WTC11 (cell line): ENCODE measurements at regions not wholly inside any gene's neighbourhood (a gene's known extent, or its start where the extent isn't known, plus 50 kb on each side); places are given as distances from the start of the nearest gene placed in this dataset.

Experiments used
- ATAC-seq: fragments of 200-7000 bp; cut with Tn5 transposase; 2 replicates; pipeline ENCODE4 v1.10.0; 2021; ENCODE audit warnings: mild to moderate bottlenecking, moderate library complexity
- CTCF ChIA-PET: fragments of 300-600 bp; sonication (Branson Sonifier 250); formaldehyde crosslinking; loops from one replicate; lab custom pipeline; 2021; ENCODE audit warnings: antibody characterized with exemption; lab: Charles Lee
- POLR2A ChIA-PET: fragments of 350-600 bp; sonication (Branson Sonifier 250); formaldehyde crosslinking; loops from one replicate; lab custom pipeline; 2021; ENCODE audit warnings: antibody characterized with exemption; lab: Charles Lee
- DNase-seq: peaks from one replicate; pipeline ENCODE4 v3.0.0; 2021; ENCODE audit warnings: low spot score
- H3K27ac Mint-ChIP-seq: 2 replicates; pipeline ENCODE4 v1.8.0; 2021; ENCODE audit warnings: mixed read lengths
- H3K27me3 Mint-ChIP-seq: 2 replicates; pipeline ENCODE4 v1.8.0; 2021; ENCODE audit warnings: low read depth, mild to moderate bottlenecking, moderate library complexity, mixed read lengths
- H3K36me3 Mint-ChIP-seq: 2 replicates; pipeline ENCODE4 v1.8.0; 2021; ENCODE audit warnings: mixed read lengths
- H3K4me1 Mint-ChIP-seq: 2 replicates; pipeline ENCODE4 v1.8.0; 2022; ENCODE audit warnings: mixed read lengths
- H3K4me3 Mint-ChIP-seq: 2 replicates; pipeline ENCODE4 v1.8.0; 2021; ENCODE audit warnings: mild to moderate bottlenecking, moderate library complexity, mixed read lengths
- H3K9me3 Mint-ChIP-seq: 2 replicates; pipeline ENCODE4 v1.8.0; 2021; ENCODE audit warnings: mixed read lengths
- FOXK1 ChIP-seq: sonication (generic); formaldehyde crosslinking; IDR thresholded peaks from 2 replicates; pipeline ENCODE4 v1.8.0; 2022; ENCODE audit warnings: mild to moderate bottlenecking, moderate library complexity, missing genetic modification reagents
- MXD4 ChIP-seq: fragments of 250-450 bp; sonication (Bioruptor Pico); IDR thresholded peaks from 2 replicates; pipeline ENCODE4 v1.8.0; 2021; ENCODE audit warnings: mild to moderate bottlenecking, moderate library complexity, borderline replicate concordance
- NFATC4 ChIP-seq: fragments of 250-450 bp; sonication (Bioruptor Pico); IDR thresholded peaks from 2 replicates; pipeline ENCODE4 v1.9.0; 2021; ENCODE audit warnings: mild to moderate bottlenecking
- NFYB ChIP-seq: sonication (generic); formaldehyde crosslinking; conservative IDR thresholded peaks from 2 replicates; pipeline ENCODE4 v1.8.0; 2022; ENCODE audit warnings: low read depth, missing genetic modification reagents
- PRRX2 ChIP-seq: fragments of 250-450 bp; sonication (Bioruptor Pico); IDR thresholded peaks from 2 replicates; pipeline ENCODE4 v1.8.0; 2021; ENCODE audit warnings: mild to moderate bottlenecking
- SMAD3 ChIP-seq: sonication (generic); formaldehyde crosslinking; IDR thresholded peaks from 2 replicates; pipeline ENCODE4 v1.8.0; 2022; ENCODE audit warnings: missing genetic modification reagents, mild to moderate bottlenecking, borderline replicate concordance
- SOX15 ChIP-seq: fragments of 250-450 bp; sonication (Bioruptor Pico); IDR thresholded peaks from 2 replicates; pipeline ENCODE4 v1.9.0; 2021; ENCODE audit warnings: mild to moderate bottlenecking
- ZNF121 ChIP-seq: sonication (generic); formaldehyde crosslinking; IDR thresholded peaks from 2 replicates; pipeline ENCODE4 v1.8.0; 2023; ENCODE audit warnings: missing genetic modification reagents
- ZNF317 ChIP-seq: sonication (generic); formaldehyde crosslinking; IDR thresholded peaks from 2 replicates; pipeline ENCODE4 v1.8.1; 2023; ENCODE audit warnings: low read depth, mild to moderate bottlenecking, moderate library complexity, missing genetic modification reagents, borderline replicate concordance
- ZNF671 ChIP-seq: fragments of 250-450 bp; sonication (Bioruptor Pico); IDR thresholded peaks from 2 replicates; pipeline ENCODE4 v1.8.0; 2021; ENCODE audit warnings: mild to moderate bottlenecking
- TF ChIP-seq, protein P1 (sequence below): sonication (generic); formaldehyde crosslinking; IDR thresholded peaks from 2 replicates; pipeline ENCODE4 v1.8.1; 2023; ENCODE audit warnings: mild to moderate bottlenecking, missing genetic modification reagents, moderate library complexity
- TF ChIP-seq, protein P2 (sequence below): sonication (generic); formaldehyde crosslinking; IDR thresholded peaks from 2 replicates; pipeline ENCODE4 v1.8.0; 2022; ENCODE audit warnings: mild to moderate bottlenecking, missing genetic modification reagents
- TF ChIP-seq, protein P3 (sequence below): fragments of 250-450 bp; sonication (Bioruptor Pico); IDR thresholded peaks from 2 replicates; pipeline ENCODE4 v1.8.0; 2021; ENCODE audit warnings: mild to moderate bottlenecking
- TF ChIP-seq, protein P4 (sequence below): fragments of 250-450 bp; sonication (Bioruptor Pico); conservative IDR thresholded peaks from 2 replicates; pipeline ENCODE4 v1.9.0; 2021; ENCODE audit warnings: mild to moderate bottlenecking
- TF ChIP-seq, protein P5 (sequence below): sonication (generic); formaldehyde crosslinking; IDR thresholded peaks from 2 replicates; pipeline ENCODE4 v1.8.1; 2022; ENCODE audit warnings: missing genetic modification reagents, borderline replicate concordance
- TF ChIP-seq, protein P6 (sequence below): fragments of 200-600 bp; IDR thresholded peaks from 2 replicates; pipeline ENCODE4 v1.8.0; 2022; ENCODE audit warnings: antibody characterized with exemption
- TF ChIP-seq, protein P7 (sequence below): sonication (generic); formaldehyde crosslinking; IDR thresholded peaks from 2 replicates; pipeline ENCODE4 v1.8.0; 2022; ENCODE audit warnings: mild to moderate bottlenecking, missing genetic modification reagents
- TF ChIP-seq, protein P8 (sequence below): fragments of 250-450 bp; sonication (Bioruptor Pico); IDR thresholded peaks from 2 replicates; pipeline ENCODE4 v1.9.0; 2021; ENCODE audit warnings: mild to moderate bottlenecking

DNA sequence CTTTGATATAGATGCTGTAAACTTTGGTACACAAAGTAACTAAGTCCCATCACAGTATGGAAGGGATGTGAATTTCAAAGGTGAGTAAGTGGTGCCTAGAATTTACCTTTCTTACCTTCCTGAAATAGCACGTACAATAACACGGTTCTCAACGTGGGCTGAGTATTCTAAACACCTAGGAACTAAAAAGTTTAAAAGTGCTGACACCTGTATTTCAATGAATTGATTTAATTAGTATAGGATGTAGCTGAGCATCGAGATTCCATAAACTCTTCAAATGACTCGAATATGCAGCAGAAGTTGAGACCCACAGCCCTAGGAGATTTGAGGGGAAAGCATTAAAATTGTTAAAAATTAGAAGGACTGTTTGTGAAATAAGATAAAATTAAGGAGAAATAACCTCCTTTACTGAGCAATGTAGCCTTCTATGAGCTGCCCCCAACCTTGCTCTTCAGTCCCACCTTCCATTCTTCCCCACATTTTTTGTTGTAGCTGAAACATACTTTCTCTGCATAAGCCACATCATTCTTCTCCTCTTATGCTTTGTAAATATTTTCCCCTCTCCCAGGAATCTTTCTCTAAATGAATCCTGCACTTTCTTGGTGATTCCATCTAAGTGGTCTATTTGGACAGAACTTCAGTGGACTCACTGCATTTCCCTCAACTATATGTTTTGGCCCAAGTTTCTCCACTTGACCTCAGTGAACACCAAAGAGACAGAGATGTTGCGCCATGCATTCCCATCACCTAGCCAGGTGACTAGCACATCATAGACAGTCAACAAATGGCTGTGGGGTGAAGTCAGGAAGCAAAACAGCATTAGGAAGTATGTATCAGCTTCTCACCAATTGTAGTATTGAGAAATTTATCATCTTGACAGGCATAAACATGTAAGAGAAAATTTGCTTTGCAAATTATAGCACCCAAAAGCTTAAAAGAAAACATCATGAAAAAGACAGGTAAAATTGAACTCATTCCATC lies 156.5 kb upstream of the TAS2R1 start (continued):
- TF ChIP-seq, protein P1, sequence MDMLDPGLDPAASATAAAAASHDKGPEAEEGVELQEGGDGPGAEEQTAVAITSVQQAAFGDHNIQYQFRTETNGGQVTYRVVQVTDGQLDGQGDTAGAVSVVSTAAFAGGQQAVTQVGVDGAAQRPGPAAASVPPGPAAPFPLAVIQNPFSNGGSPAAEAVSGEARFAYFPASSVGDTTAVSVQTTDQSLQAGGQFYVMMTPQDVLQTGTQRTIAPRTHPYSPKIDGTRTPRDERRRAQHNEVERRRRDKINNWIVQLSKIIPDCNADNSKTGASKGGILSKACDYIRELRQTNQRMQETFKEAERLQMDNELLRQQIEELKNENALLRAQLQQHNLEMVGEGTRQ (CRISPR knock-in tag) = no peak
- TF ChIP-seq FOXK1 (CRISPR knock-in tag) = no peak

DNA sequence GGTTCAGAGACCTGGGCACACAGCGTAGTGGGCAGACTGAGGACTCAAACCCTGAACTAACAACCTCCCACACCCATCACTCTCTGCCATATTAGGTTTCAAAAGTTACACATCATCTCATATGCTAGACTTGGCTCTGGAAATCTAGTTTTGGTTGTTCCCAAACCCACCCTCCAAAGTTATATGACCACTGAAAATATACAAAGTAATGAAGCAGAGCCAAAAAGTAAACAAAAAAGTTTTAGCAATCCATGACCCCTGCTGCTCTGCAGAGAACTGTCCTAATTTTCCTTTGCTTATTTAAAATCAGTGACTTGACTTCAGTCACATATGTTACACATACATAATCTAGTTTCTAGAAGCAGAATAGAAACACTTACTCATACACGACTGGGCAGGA lies 155.6 kb upstream of the TAS2R1 start:
- Mint-ChIP-seq H3K9me3 (peaks cover 7% of the 10 kb centered on the region; the same call in 1 of the 2 replicates), H3K27me3 (no peaks in the 10 kb centered on the region), H3K4me3 (no peak overlapping the region), H3K36me3 (no peaks in the 10 kb centered on the region), H3K4me1 (peaks cover 7% of the 10 kb centered on the region), H3K27ac (no peak overlapping the region)
- TF ChIP-seq, protein P2, sequence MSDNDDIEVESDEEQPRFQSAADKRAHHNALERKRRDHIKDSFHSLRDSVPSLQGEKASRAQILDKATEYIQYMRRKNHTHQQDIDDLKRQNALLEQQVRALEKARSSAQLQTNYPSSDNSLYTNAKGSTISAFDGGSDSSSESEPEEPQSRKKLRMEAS (CRISPR knock-in tag) = no peak
- POLR2A ChIA-PET = no interaction called here
- ATAC-seq (no peak), DNase-seq (no peak)
- CTCF ChIA-PET = no interaction called here

DNA sequence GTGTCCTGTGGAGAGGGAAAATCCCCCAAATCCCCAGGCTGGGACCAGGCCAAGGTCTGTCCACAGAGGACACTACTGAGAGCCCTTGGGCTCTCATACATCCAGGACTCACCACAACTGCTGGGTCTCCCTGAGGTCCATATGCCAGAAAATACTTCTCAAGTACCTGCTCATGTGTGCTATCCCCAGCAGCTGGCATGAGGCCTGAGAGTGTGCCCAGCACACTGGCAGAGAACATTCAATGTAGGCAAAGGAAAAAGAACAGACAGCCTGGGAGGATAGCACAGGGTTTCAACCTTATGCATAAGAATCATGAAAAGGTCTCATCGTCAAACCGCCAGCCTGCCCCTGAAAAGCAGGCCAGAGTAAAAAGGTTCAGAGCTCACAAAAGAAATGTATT lies 154.1 kb upstream of the TAS2R1 start:
- Mint-ChIP-seq H3K36me3 (no peaks in the 10 kb centered on the region), H3K9me3 (peaks cover 17% of the 10 kb centered on the region), H3K4me1 (peaks cover 7% of the 10 kb centered on the region), H3K27ac (no peak overlapping the region), H3K4me3 (no peak overlapping the region), H3K27me3 (no peaks in the 10 kb centered on the region)
- DNase-seq (no peak), ATAC-seq (no peak)
- ChIA-PET POLR2A (no interaction called here), CTCF (no interaction called here)
- TF ChIP-seq SOX15 (CRISPR knock-in tag) = no peak
- TF ChIP-seq, protein P3, sequence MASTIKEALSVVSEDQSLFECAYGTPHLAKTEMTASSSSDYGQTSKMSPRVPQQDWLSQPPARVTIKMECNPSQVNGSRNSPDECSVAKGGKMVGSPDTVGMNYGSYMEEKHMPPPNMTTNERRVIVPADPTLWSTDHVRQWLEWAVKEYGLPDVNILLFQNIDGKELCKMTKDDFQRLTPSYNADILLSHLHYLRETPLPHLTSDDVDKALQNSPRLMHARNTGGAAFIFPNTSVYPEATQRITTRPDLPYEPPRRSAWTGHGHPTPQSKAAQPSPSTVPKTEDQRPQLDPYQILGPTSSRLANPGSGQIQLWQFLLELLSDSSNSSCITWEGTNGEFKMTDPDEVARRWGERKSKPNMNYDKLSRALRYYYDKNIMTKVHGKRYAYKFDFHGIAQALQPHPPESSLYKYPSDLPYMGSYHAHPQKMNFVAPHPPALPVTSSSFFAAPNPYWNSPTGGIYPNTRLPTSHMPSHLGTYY (CRISPR knock-in tag) = no peak
- TF ChIP-seq, protein P4, sequence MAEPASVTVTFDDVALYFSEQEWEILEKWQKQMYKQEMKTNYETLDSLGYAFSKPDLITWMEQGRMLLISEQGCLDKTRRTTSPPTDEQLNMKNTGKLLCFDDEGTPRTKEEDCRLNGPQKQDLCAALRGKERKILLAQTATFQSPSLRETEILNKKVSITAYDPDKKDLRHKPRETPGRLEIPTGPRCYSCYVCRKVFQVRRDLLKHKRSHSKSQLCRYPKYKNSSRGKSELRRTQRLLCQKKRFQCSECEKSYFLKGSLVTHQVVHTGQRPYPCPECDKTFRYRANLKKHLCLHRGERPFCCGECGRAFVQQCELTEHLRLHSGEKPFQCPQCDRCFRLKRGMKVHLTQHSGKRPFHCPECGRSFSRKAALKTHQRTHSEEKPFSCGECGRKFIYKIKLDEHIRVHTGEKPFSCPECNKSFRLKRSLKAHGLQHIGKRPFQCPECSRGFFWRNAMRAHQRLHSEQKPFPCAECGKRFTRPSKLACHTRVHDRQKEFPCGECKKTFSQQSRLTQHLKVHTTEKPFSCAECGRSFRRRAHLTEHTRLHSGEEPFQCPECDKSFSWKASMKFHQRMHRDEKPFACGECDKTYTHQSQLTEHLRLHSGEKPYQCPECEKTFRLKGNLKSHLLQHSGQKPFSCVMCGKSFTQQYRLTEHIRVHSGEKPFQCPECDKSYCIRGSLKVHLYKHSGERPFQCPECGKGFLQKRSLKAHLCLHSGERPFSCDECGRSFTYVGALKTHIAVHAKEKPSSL (CRISPR knock-in tag) = no peak
- TF ChIP-seq, protein P1 (CRISPR knock-in tag) = no peak
- TF ChIP-seq, protein P2 (CRISPR knock-in tag) = no peak
- TF ChIP-seq, protein P5, sequence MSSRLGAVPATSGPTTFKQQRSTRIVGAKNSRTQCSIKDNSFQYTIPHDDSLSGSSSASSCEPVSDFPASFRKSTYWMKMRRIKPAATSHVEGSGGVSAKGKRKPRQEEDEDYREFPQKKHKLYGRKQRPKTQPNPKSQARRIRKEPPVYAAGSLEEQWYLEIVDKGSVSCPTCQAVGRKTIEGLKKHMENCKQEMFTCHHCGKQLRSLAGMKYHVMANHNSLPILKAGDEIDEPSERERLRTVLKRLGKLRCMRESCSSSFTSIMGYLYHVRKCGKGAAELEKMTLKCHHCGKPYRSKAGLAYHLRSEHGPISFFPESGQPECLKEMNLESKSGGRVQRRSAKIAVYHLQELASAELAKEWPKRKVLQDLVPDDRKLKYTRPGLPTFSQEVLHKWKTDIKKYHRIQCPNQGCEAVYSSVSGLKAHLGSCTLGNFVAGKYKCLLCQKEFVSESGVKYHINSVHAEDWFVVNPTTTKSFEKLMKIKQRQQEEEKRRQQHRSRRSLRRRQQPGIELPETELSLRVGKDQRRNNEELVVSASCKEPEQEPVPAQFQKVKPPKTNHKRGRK = no peak
- TF ChIP-seq, protein P6, sequence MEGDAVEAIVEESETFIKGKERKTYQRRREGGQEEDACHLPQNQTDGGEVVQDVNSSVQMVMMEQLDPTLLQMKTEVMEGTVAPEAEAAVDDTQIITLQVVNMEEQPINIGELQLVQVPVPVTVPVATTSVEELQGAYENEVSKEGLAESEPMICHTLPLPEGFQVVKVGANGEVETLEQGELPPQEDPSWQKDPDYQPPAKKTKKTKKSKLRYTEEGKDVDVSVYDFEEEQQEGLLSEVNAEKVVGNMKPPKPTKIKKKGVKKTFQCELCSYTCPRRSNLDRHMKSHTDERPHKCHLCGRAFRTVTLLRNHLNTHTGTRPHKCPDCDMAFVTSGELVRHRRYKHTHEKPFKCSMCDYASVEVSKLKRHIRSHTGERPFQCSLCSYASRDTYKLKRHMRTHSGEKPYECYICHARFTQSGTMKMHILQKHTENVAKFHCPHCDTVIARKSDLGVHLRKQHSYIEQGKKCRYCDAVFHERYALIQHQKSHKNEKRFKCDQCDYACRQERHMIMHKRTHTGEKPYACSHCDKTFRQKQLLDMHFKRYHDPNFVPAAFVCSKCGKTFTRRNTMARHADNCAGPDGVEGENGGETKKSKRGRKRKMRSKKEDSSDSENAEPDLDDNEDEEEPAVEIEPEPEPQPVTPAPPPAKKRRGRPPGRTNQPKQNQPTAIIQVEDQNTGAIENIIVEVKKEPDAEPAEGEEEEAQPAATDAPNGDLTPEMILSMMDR = no peak
- TF ChIP-seq ZNF671 (CRISPR knock-in tag) = no peak
- TF ChIP-seq ZNF121 (CRISPR knock-in tag) = no peak
- no peak for TF ChIP-seq MXD4
- TF ChIP-seq NFYB (CRISPR knock-in tag) = no peak
- TF ChIP-seq NFATC4 (CRISPR knock-in tag) = no peak
- no peak for TF ChIP-seq ZNF317 (CRISPR knock-in tag)
- TF ChIP-seq, protein P7, sequence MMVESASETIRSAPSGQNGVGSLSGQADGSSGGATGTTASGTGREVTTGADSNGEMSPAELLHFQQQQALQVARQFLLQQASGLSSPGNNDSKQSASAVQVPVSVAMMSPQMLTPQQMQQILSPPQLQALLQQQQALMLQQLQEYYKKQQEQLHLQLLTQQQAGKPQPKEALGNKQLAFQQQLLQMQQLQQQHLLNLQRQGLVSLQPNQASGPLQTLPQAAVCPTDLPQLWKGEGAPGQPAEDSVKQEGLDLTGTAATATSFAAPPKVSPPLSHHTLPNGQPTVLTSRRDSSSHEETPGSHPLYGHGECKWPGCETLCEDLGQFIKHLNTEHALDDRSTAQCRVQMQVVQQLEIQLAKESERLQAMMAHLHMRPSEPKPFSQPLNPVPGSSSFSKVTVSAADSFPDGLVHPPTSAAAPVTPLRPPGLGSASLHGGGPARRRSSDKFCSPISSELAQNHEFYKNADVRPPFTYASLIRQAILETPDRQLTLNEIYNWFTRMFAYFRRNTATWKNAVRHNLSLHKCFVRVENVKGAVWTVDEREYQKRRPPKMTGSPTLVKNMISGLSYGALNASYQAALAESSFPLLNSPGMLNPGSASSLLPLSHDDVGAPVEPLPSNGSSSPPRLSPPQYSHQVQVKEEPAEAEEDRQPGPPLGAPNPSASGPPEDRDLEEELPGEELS (CRISPR knock-in tag) = no peak
- TF ChIP-seq, protein P8, sequence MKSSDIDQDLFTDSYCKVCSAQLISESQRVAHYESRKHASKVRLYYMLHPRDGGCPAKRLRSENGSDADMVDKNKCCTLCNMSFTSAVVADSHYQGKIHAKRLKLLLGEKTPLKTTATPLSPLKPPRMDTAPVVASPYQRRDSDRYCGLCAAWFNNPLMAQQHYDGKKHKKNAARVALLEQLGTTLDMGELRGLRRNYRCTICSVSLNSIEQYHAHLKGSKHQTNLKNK (CRISPR knock-in tag) = no peak
- no peak for TF ChIP-seq SMAD3
- TF ChIP-seq PRRX2 (CRISPR knock-in tag) = no peak
